ENCODE measurements at regions not wholly inside any gene's neighbourhood (a gene's known extent, or its start where the extent isn't known, plus 50 kb on each side); places are given as distances from the start of the nearest gene placed in this dataset.

DNA sequence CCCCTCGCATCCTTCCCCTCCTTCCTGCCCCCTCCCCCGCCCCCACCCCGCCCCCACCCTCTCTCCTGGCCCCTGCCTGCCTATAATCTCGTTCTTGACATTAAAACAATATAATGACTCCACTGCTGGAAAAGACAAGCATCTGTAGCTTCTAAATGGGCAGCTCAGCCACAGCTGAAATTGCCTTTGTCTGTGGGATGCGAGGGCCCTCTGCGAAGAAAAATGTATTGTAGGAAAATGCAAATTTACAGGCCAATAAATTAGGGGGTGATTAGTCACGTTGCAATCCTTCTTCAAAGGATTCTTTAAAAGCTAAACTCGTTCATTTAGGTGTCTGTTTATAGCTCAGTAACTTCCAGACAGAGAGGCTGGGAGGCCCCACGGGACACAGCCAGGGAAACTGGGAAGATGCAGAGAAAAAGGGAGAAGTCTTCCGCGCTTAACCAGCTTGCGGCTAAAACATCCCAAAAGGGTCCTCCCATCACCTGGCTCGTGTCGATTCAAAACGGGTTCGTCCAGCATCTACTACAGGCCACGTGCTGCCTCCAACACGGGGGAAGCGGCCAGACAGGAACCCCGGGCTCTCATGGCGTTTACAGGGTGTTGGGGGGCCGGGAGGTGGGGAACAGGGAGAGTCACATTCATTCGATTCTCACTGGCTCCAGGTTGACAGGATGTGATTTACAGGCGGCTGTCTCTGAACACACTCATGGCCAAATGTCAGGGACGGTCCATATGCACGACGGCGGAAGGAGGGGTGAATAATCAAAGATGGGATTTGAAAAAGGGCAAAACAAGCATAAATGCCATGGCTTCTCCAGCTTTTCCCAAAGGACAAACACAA lies 100.5 kb upstream of the ZBTB40 start:
- H3K36me3 ChIP-seq (ENCODE audit: insufficient read depth, low read length), result no peaks in the 10 kb centered on the region
- H3K4me1 ChIP-seq (ENCODE audit: insufficient read depth, low read length), result no peaks in the 10 kb centered on the region
- no peaks in the 10 kb centered on the region for H3K79me2 ChIP-seq (ENCODE audit: insufficient read depth, low read length)
- H3K27ac ChIP-seq (ENCODE audit: low read depth, low read length), result no peak overlapping the region
- H3K4me2 ChIP-seq (ENCODE audit: insufficient read depth, low read length), result no peak overlapping the region
- DNase-seq (ENCODE audit: insufficient read length, low spot score, missing footprints), result peak; percentile 32
- H4K20me1 ChIP-seq (ENCODE audit: insufficient read depth, low read length), result no peaks in the 10 kb centered on the region
- no peaks in the 10 kb centered on the region for H3K9me3 ChIP-seq (ENCODE audit: low read depth, low read length)
- H3K4me3 ChIP-seq (ENCODE audit: insufficient read depth, low read length), result no peak overlapping the region
- H2AFZ ChIP-seq (ENCODE audit: low read length), result no peak overlapping the region
- TF ChIP-seq, protein P1, sequence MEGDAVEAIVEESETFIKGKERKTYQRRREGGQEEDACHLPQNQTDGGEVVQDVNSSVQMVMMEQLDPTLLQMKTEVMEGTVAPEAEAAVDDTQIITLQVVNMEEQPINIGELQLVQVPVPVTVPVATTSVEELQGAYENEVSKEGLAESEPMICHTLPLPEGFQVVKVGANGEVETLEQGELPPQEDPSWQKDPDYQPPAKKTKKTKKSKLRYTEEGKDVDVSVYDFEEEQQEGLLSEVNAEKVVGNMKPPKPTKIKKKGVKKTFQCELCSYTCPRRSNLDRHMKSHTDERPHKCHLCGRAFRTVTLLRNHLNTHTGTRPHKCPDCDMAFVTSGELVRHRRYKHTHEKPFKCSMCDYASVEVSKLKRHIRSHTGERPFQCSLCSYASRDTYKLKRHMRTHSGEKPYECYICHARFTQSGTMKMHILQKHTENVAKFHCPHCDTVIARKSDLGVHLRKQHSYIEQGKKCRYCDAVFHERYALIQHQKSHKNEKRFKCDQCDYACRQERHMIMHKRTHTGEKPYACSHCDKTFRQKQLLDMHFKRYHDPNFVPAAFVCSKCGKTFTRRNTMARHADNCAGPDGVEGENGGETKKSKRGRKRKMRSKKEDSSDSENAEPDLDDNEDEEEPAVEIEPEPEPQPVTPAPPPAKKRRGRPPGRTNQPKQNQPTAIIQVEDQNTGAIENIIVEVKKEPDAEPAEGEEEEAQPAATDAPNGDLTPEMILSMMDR (IDR thresholded peaks at IDR 0.05; ENCODE audit: extremely low read depth, low read depth, low read length), result no peak
- H3K27me3 ChIP-seq (ENCODE audit: insufficient read depth, low read length), result peaks cover 38% of the 10 kb centered on the region

DNA sequence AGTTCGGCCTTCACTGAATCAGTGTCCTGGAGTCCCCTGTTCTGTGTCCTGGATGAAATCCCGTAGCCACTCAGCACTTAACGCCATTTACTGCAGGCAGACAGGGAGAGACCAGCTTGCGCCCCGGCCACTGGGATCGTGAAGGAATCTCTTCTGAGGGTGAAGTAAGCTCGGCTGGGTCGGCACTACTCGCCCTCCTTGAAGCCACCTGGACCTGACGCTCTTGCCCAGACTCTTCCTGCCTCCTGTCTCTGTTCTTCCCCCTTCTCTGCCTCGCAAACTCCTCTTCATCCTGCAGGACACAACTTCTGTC lies 99.9 kb upstream of the ZBTB40 start:
- no peak for DNase-seq (ENCODE audit: insufficient read length, low spot score, missing footprints)
- no peaks in the 10 kb centered on the region for H3K36me3 ChIP-seq (ENCODE audit: insufficient read depth, low read length)
- H3K4me2 ChIP-seq (ENCODE audit: insufficient read depth, low read length), result no peak overlapping the region
- peaks cover 34% of the 10 kb centered on the region for H3K27me3 ChIP-seq (ENCODE audit: insufficient read depth, low read length)
- no peak overlapping the region for H2AFZ ChIP-seq (ENCODE audit: low read length)
- H4K20me1 ChIP-seq (ENCODE audit: insufficient read depth, low read length), result no peaks in the 10 kb centered on the region
- no peak overlapping the region for H3K4me3 ChIP-seq (ENCODE audit: insufficient read depth, low read length)
- no peaks in the 10 kb centered on the region for H3K79me2 ChIP-seq (ENCODE audit: insufficient read depth, low read length)
- H3K9me3 ChIP-seq (ENCODE audit: low read depth, low read length), result no peaks in the 10 kb centered on the region
- TF ChIP-seq, protein P1 (IDR thresholded peaks at IDR 0.05; ENCODE audit: extremely low read depth, low read depth, low read length), result no peak
- no peak overlapping the region for H3K27ac ChIP-seq (ENCODE audit: low read depth, low read length)
- H3K4me1 ChIP-seq (ENCODE audit: insufficient read depth, low read length), result no peaks in the 10 kb centered on the region

DNA sequence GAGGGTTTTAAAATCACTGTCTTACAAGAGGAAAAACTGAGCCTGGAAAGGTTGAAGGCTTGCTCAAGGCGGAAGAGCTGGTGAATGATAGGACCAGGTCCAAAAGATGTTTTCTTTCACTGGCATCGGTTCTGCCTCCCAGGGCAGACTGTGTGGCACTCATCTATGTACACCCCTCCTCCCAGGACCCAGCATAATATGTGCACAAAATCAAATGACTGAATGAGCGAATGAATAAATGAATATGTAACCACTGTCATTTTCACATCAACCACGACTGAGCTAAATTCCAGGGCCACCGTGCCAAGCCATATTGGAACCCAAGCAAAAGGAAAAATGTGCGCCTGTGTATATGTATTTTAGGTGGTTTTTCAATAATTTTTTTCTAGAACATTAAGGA lies 99.3 kb upstream of the ZBTB40 start:
- H2AFZ ChIP-seq (ENCODE audit: low read length), result no peak overlapping the region
- H3K4me1 ChIP-seq (ENCODE audit: insufficient read depth, low read length), result no peaks in the 10 kb centered on the region
- H3K9me3 ChIP-seq (ENCODE audit: low read depth, low read length), result no peaks in the 10 kb centered on the region
- H3K79me2 ChIP-seq (ENCODE audit: insufficient read depth, low read length), result no peaks in the 10 kb centered on the region
- no peak overlapping the region for H3K4me3 ChIP-seq (ENCODE audit: insufficient read depth, low read length)
- no peaks in the 10 kb centered on the region for H4K20me1 ChIP-seq (ENCODE audit: insufficient read depth, low read length)
- H3K36me3 ChIP-seq (ENCODE audit: insufficient read depth, low read length), result no peaks in the 10 kb centered on the region
- peaks cover 36% of the 10 kb centered on the region for H3K27me3 ChIP-seq (ENCODE audit: insufficient read depth, low read length)
- no peak overlapping the region for H3K27ac ChIP-seq (ENCODE audit: low read depth, low read length)
- H3K4me2 ChIP-seq (ENCODE audit: insufficient read depth, low read length), result no peak overlapping the region
- TF ChIP-seq, protein P1 (IDR thresholded peaks at IDR 0.05; ENCODE audit: extremely low read depth, low read depth, low read length), result no peak
- no peak for DNase-seq (ENCODE audit: insufficient read length, low spot score, missing footprints)

DNA sequence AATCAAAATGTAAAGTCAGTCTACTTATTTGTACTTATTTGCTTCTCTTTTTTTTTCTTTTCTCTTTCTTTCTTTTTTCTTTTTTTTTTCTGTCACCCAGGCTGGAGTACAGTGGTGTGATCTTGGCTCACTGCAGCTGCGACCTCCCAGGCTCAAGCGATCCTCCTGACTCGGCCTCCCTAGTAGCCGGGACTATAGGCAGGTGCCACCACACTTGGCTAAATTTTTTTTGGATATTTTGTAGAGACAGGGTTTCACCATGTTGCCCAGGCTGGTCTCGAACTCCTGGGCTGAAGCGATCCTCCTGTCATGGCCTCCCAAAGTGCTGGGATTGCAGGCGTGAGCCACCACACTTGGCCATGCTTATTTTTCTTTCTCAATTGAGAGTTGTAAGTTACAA lies 98.8 kb upstream of the ZBTB40 start:
- H3K36me3 ChIP-seq (ENCODE audit: insufficient read depth, low read length), result no peaks in the 10 kb centered on the region
- no peak overlapping the region for H3K27ac ChIP-seq (ENCODE audit: low read depth, low read length)
- TF ChIP-seq, protein P1 (IDR thresholded peaks at IDR 0.05; ENCODE audit: extremely low read depth, low read depth, low read length), result no peak
- H4K20me1 ChIP-seq (ENCODE audit: insufficient read depth, low read length), result no peaks in the 10 kb centered on the region
- no peaks in the 10 kb centered on the region for H3K9me3 ChIP-seq (ENCODE audit: low read depth, low read length)
- no peak for DNase-seq (ENCODE audit: insufficient read length, low spot score, missing footprints)
- H3K4me3 ChIP-seq (ENCODE audit: insufficient read depth, low read length), result no peak overlapping the region
- no peaks in the 10 kb centered on the region for H3K79me2 ChIP-seq (ENCODE audit: insufficient read depth, low read length)
- H3K4me2 ChIP-seq (ENCODE audit: insufficient read depth, low read length), result no peak overlapping the region
- no peaks in the 10 kb centered on the region for H3K4me1 ChIP-seq (ENCODE audit: insufficient read depth, low read length)
- H2AFZ ChIP-seq (ENCODE audit: low read length), result no peak overlapping the region
- peaks cover 39% of the 10 kb centered on the region for H3K27me3 ChIP-seq (ENCODE audit: insufficient read depth, low read length)

Data from osteoblast (primary cell).